Kasumi-1 (cell line): ENCODE measurements at regions not wholly inside any gene's neighbourhood (a gene's known extent, or its start where the extent isn't known, plus 50 kb on each side); places are given as distances from the start of the nearest gene placed in this dataset.

Source experiments
- DNase-seq, 2 experiments: peaks; one replicate each; lab custom pipeline; 2025; lab: John Stamatoyannopoulos, UW

GRCh38 chr18:44424645-44425035 lies 256.0 kb upstream of the SETBP1 start:
- DNase-seq = no peak

- no peak for DNase-seq
Measured at GRCh38 chr18:44425161-44425560, 255.5 kb upstream of the SETBP1 start.

- no peak for DNase-seq
Measured at GRCh38 chr18:44437603-44438002, 243.1 kb upstream of the SETBP1 start.

GRCh38 chr18:44450226-44450625 lies 230.5 kb upstream of the SETBP1 start:
- no peak for DNase-seq

- DNase-seq = no peak
Measured at GRCh38 chr18:44452346-44452745, 228.3 kb upstream of the SETBP1 start.

GRCh38 chr18:44453505-44453904 lies 227.2 kb upstream of the SETBP1 start:
- no peak for DNase-seq

GRCh38 chr18:44458777-44459176 lies 221.9 kb upstream of the SETBP1 start:
- no peak for DNase-seq

- no peak for DNase-seq
Measured at GRCh38 chr18:44464398-44465180, 216.1 kb upstream of the SETBP1 start.

GRCh38 chr18:44465381-44465841 lies 215.3 kb upstream of the SETBP1 start:
- no peak for DNase-seq

GRCh38 chr18:44466997-44467396 lies 213.7 kb upstream of the SETBP1 start:
- no peak for DNase-seq

GRCh38 chr18:44467718-44468117 lies 213.0 kb upstream of the SETBP1 start:
- DNase-seq = no peak

- DNase-seq = no peak
Measured at GRCh38 chr18:44473394-44474066, 207.2 kb upstream of the SETBP1 start.

GRCh38 chr18:44474067-44474411 lies 206.6 kb upstream of the SETBP1 start:
- no peak for DNase-seq

- DNase-seq = no peak
Measured at GRCh38 chr18:44474591-44474990, 206.1 kb upstream of the SETBP1 start.

GRCh38 chr18:44482761-44483160 lies 197.9 kb upstream of the SETBP1 start:
- no peak for DNase-seq

- DNase-seq = no peak
Measured at GRCh38 chr18:44495151-44495550, 185.5 kb upstream of the SETBP1 start.

GRCh38 chr18:44497311-44497710 lies 183.4 kb upstream of the SETBP1 start:
- DNase-seq = no peak

- DNase-seq = no peak
Measured at GRCh38 chr18:44497757-44498490, 182.8 kb upstream of the SETBP1 start.

GRCh38 chr18:44500808-44501610 lies 179.7 kb upstream of the SETBP1 start:
- DNase-seq = peak; percentile 3 to 18

- no peak for DNase-seq
Measured at GRCh38 chr18:44502221-44502620, 178.5 kb upstream of the SETBP1 start.

- peak; percentile 67 to 68 for DNase-seq
Measured at GRCh38 chr18:44502790-44503189, 177.9 kb upstream of the SETBP1 start.

GRCh38 chr18:44503854-44504253 lies 176.8 kb upstream of the SETBP1 start:
- DNase-seq = no peak
